Inflammatory macrophage treated with lipopolysaccharide for 1 hour (primary cell): ENCODE measurements at regions not wholly inside any gene's neighbourhood (a gene's known extent, or its start where the extent isn't known, plus 50 kb on each side); places are given as distances from the start of the nearest gene placed in this dataset.

ENCODE experiments used
- DNase-seq, 2 donors: peaks; one replicate each; pipeline ENCODE4 v3.0.0-alpha.2; 2020 to 2022

GRCh38 chr10:117720931-117721835 is 178.6 kb downstream of the EMX2 start:
- no peak for DNase-seq

- DNase-seq = no peak
These were observed 179.3 kb downstream of the EMX2 start for GRCh38 chr10:117721873-117722272.

- no peak for DNase-seq
These were observed 180.8 kb downstream of the EMX2 start for GRCh38 chr10:117723343-117723742.

DNA sequence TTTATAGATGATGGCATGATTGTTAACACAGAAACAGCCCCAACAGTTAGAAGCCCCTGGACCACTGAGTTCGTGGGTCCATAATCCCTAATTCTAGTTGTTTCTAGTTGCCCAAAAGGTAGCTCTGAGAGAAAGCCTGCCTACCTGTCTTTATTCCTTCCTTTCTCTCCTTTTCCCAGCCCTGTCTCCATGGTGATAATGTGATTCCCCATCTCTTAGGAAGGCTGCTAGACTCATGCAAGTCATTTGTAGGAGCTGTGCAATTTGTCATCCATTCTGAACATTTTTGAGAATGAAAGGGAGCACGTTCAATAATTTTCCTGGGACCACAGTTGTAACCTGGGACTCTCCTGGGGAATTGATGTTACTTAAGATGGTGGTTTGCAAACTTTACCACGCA is 183.4 kb downstream of the EMX2 start:
- DNase-seq = no peak

GRCh38 chr10:117726596-117727295 is 184.2 kb downstream of the EMX2 start:
- DNase-seq = no peak

DNA sequence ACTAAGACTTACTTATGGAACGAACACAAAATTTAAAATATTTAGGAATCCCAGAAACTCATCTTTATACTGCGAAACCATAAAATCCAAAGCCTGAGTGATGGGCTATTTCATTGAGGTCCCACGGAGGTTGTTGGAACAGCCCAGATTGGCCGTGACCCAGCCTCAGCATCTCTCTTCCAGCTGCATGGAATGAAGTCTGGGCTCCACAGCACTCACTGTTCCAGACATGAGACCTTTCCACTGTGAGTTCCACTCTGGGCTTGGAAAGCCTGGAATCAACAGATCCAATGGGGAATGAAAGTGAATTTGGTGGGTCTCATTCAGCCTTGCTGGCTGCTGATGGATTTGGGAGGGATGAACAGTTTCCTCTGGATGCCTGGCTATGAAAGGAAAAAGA is 184.9 kb downstream of the EMX2 start:
- no peak for DNase-seq

DNA sequence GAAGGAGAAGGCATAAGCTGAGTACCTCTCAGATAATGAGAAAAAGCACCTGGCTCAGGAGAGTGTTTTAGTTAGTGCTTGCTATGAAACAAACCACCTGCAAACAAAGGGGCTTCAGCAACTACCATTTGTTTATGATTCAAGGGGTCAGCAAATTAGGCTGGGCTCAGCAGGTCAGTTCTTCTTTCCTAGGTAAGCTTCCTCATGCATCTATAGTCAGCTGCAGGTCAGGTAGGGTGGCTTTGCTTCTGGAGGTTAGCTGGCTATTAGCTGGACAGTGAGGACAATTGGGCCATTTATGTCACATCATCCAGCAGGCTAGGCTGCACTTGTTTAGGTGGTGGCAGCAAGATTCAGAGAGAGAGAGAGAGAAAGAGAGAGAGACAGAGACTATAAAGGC is 185.5 kb downstream of the EMX2 start:
- DNase-seq = no peak

DNA sequence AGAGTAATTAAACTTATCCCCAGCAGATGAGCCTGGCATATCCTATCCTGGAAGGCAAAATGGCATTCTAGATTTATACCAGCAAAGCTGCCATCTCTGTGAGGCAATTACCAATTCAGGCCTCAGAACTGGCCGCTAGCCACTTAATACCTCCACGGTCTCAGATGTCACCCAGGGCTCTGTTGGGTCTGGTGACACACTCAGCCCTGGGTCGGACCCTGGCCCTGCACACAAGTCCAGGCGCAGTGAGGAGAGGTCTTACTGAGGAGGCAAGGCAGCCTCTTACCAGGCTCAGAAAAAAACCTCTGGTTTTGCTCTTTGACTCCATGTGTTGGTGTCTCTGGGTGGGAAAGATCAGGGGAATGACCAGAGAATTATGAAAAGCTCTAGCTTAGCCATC is 186.6 kb downstream of the EMX2 start:
- DNase-seq = no peak

DNA sequence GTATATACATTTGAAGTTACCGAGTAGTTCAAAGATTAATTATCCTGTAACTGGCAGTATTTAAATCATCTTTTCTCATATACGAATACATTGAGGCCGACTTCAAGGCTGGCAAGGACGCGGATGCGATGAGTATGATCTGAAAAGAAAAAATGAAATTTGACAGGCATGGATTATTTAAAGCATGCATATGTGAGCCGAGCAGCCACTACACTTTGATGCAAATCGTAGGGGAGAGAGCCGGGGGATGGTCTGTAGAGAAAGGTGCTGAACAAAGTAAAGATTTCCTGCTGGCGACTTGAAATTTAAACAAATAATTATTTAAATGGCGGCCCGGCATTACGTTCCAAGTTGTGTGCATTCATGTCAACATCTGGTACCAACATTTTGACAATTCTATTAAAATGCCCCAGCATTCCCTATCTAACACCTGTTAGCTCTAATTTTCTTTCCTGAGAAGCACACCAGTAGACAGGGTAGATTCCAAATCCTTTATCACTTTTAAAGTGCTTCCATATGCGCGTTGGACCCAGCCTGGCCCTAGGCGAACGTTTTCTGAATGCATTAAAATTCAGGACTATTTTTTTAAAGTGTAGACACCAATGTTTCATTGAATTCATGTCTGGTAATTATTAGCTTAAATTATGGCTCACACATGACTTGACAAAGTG is 188.7 kb downstream of the EMX2 start:
- DNase-seq = no peak

DNA sequence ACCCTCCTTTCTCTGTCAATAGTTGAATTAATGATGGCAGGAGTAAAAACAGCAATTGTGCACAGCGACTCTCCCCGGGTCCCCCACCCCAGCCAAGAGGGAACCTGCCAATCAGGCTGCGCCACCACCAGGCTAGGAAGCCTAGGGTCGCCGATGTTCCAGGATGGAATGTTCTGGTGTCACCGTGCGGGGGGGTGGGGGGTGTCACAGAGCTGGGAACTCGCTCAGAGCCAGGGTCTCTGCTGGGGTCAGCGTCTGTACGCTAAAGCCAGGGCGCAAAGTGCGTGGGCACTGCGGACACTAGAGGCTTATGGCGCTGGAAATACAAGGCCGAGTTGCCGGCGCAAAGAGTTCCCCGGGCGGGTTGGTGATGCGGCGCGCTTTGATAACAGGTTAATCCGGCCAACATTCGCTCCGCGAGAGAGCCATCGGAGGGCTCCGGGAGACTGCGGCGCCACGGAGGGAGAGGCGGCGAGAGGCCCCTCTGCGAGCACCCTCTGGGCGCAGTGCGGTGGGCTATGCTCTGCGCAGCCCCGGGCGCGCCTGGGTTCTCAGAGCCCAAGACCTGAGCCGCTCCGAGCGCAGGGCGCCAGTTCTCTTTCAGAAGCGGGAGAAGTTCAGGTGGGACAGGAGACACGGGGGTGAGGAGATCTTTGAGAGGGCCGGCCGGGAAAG is 192.3 kb downstream of the EMX2 start:
- no peak for DNase-seq

- DNase-seq = no peak
These were observed 194.1 kb downstream of the EMX2 start for GRCh38 chr10:117736655-117737054.

DNA sequence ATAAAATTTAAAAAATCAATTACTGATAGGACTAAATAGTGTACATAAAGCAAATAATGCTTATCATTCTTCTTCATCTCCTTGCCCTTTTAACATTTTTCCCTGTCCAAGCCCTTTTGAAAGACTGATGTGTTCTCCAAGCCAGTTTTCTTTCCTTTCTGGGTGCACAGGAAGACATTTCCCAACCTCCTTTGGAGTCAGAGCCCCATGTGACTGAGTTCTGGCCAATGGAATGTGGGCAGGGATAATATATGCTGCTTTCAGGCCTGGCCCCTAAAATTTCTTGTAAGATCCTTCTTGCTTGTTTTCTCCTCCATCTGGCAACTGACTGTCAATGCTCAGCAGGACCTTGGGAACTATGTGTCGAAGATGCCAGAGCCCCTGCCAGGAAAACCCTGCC is 197.5 kb downstream of the EMX2 start:
- no peak for DNase-seq

GRCh38 chr10:117740691-117741222 is 198.2 kb downstream of the EMX2 start:
- DNase-seq = no peak

DNA sequence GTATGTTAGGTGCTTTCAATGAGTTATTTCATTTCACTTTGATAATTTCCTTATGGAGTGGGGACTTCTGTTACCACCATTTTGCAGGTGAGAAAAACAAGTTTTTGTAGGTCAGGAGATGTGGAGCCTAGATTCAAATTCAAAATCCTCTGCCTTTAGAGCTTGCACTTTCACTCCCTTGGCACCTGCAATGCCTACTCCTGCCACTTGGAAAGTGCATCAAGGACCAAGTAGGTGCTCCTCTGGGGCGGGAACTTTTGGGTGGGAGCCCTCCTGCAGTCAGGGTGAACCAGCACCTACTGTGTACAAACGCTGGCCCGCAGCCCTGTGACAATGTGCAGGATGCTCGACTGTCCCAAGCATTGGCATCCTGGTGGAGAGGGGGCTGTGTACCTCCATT is 199.0 kb downstream of the EMX2 start:
- DNase-seq = no peak

GRCh38 chr10:117743509-117743908 is 201.0 kb downstream of the EMX2 start:
- DNase-seq = no peak

- no peak for DNase-seq
These were observed 202.8 kb downstream of the EMX2 start for GRCh38 chr10:117745301-117745700.

- DNase-seq = no peak
These were observed 204.2 kb downstream of the EMX2 start for GRCh38 chr10:117746541-117747448.

- no peak for DNase-seq
These were observed 205.1 kb downstream of the EMX2 start for GRCh38 chr10:117747636-117748035.

DNA sequence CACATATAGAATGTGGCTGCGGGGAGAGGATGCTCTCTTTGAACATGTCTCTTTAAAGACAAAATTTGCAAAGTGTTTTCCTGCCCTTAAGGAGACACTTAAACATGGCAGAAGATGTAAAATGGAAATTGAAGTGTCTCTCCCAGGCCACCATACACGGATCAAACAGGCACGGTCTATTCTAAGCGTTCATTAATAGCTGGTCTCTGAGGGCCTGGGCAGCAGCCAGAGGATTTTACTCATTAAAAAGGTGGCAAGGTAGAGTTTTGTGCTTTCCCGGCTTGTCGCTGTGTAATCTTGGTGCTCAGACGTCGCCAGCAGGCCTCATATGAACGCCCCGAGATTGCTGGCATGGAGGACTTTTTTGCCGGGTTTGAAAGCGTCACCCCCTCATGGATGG is 205.5 kb downstream of the EMX2 start:
- DNase-seq = no peak

DNA sequence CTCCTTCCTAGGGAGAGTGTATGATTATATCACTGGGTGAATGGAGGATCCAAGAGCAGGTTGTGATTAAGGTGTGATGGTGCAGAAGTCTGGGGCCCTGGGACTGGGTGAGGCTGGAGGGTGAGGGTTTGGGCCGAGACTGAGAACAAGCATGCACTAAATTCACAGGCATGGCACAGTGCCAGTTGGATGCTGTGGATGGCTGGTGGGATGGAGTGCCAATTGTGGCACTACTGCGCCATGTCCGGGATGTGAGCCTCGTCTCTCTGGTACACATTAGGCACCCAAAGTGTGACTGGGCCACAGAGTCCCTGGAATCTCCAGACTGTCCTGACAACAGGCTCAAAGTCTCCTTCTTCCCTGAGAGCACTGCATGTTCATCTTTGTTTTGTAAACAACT is 208.1 kb downstream of the EMX2 start:
- no peak for DNase-seq

- no peak for DNase-seq
These were observed 208.7 kb downstream of the EMX2 start for GRCh38 chr10:117751259-117751658.

- no peak for DNase-seq
These were observed 209.6 kb downstream of the EMX2 start for GRCh38 chr10:117752103-117752502.
